H1 (cell line): ENCODE measurements at regions not wholly inside any gene's neighbourhood (a gene's known extent, or its start where the extent isn't known, plus 50 kb on each side); places are given as distances from the start of the nearest gene placed in this dataset.
"Not testable (repeated sequence)": the region's sequence is repeated elsewhere in the genome, so short reads cannot be mapped to it uniquely, and the experiment has no call there.

ENCODE experiments used
- CTCF ChIA-PET: fragments of 300-600 bp; sonication (Branson Sonifier 250); formaldehyde crosslinking; loops from one replicate; lab custom pipeline; 2021; ENCODE audit not compliant: partially characterized antibody; lab: Charles Lee
- POLR2A ChIA-PET: fragments of 300-600 bp; sonication (Branson Sonifier 250); formaldehyde crosslinking; loops from one replicate; lab custom pipeline; 2021; ENCODE audit warnings: inconsistent platforms; ENCODE audit not compliant: partially characterized antibody; lab: Charles Lee
- DNase-seq, 2 experiments: peaks; one replicate each; pipeline versions ENCODE4 v3.0.0 to v3.0.0-alpha.2; 2010 to 2022; ENCODE audit warnings: low spot score in 2 of 2, low read depth in 1 of 2, mixed read lengths in 1 of 2
- FAIRE-seq: peaks from 2 replicates; lab custom pipeline; 2011; peaks lifted over from hg19 to GRCh38; lab: Jason Lieb, UNC
- H2AFZ ChIP-seq: 2 replicates; pipeline ENCODE4 v1.8.1; 2012; ENCODE audit warnings: low read length, inconsistent platforms
- H2AK5ac ChIP-seq: 2 replicates; pipeline ENCODE4 v1.6.1; 2013; ENCODE audit warnings: low read depth, low read length
- H2BK120ac ChIP-seq: replicated peaks from 2 replicates; pipeline ENCODE3; 2013; ENCODE audit warnings: low read depth, low read length, inconsistent platforms
- H2BK12ac ChIP-seq: 2 replicates; pipeline ENCODE4 v1.6.1; 2013; ENCODE audit warnings: low read depth, low read length
- H2BK15ac ChIP-seq: 2 replicates; pipeline ENCODE4 v1.6.1; 2013; ENCODE audit warnings: low read length
- H2BK20ac ChIP-seq: 2 replicates; pipeline ENCODE4 v1.6.1; 2013; ENCODE audit warnings: low read length
- H2BK5ac ChIP-seq: 2 replicates; pipeline ENCODE4 v1.6.1; 2013; ENCODE audit warnings: low read depth, low read length
- H3K14ac ChIP-seq: 2 replicates; pipeline ENCODE4 v1.6.1; 2013; ENCODE audit warnings: inconsistent platforms; ENCODE audit not compliant: insufficient read length
- H3K18ac ChIP-seq: 2 replicates; pipeline ENCODE4 v1.6.1; 2013; ENCODE audit warnings: low read length; ENCODE audit errors: extremely low read depth
- H3K23ac ChIP-seq: 2 replicates; pipeline ENCODE4 v1.6.1; 2013; ENCODE audit warnings: inconsistent platforms; ENCODE audit not compliant: insufficient read length
- H3K23me2 ChIP-seq: 2 replicates; pipeline ENCODE4 v1.6.1; 2013; ENCODE audit warnings: low read depth, low read length
- H3K27ac ChIP-seq: 2 replicates; pipeline ENCODE4 v1.6.1; 2011; ENCODE audit warnings: low read depth, low read length, inconsistent platforms
- H3K27me3 ChIP-seq, 4 experiments: replicated peaks in 1 of 4; 1 replicate in 1 of 4; 2 replicates in 3 of 4; pipeline versions ENCODE4 v1.6.1 to v1.8.1; 2011 to 2013; ENCODE audit warnings: low read length in 3 of 4, mild to moderate bottlenecking in 3 of 4, inconsistent platforms in 2 of 4, mixed read lengths in 2 of 4, moderate library complexity in 1 of 4; ENCODE audit not compliant: control insufficient read depth in 3 of 4, insufficient read depth in 3 of 4; ENCODE audit errors: extremely low read depth in 1 of 4
- H3K36me3 ChIP-seq, 4 experiments: 2 replicates each; pipeline versions ENCODE4 v1.6.1 to v1.8.1; 2011 to 2013; ENCODE audit warnings: mild to moderate bottlenecking in 4 of 4, low read length in 3 of 4, moderate library complexity in 2 of 4, control low read depth in 1 of 4, inconsistent platforms in 1 of 4; ENCODE audit not compliant: insufficient read depth in 4 of 4, control insufficient read depth in 2 of 4
- H3K4ac ChIP-seq: replicated peaks from 2 replicates; pipeline ENCODE3; 2013; ENCODE audit warnings: low read length, low read depth, mixed read lengths, inconsistent platforms; ENCODE audit not compliant: insufficient read length
- H3K4me1 ChIP-seq, 4 experiments: replicated peaks in 1 of 4; 1 replicate in 1 of 4; 2 replicates in 3 of 4; pipeline versions ENCODE4 v1.6.1 to v1.8.1; 2011 to 2013; ENCODE audit warnings: low read length in 3 of 4, inconsistent platforms in 2 of 4, mixed read lengths in 1 of 4; ENCODE audit not compliant: insufficient read depth in 4 of 4, control insufficient read depth in 3 of 4
- H3K4me2 ChIP-seq, 2 experiments: 2 replicates each; pipeline versions ENCODE4 v1.6.1 to v1.8.1; 2011 to 2013; ENCODE audit warnings: low read depth in 2 of 2, low read length in 2 of 2, control low read depth in 1 of 2, inconsistent platforms in 1 of 2, mild to moderate bottlenecking in 1 of 2; ENCODE audit not compliant: insufficient read depth in 1 of 2
- H3K4me3 ChIP-seq, 4 experiments: fragments of 200-600, 300-600 bp in 1 of 4; sonication (generic), shearing (Covaris generic), sonication (Bioruptor Twin) in 1 of 4; 2 replicates each; pipeline versions ENCODE4 v1.5.1 to v1.8.1; 2011 to 2016; ENCODE audit warnings: low read length in 4 of 4, low read depth in 3 of 4, control low read depth in 2 of 4, inconsistent platforms in 2 of 4, mild to moderate bottlenecking in 2 of 4, mixed read lengths in 1 of 4, moderate library complexity in 1 of 4; ENCODE audit not compliant: insufficient read depth in 2 of 4; ENCODE audit errors: extremely low read depth in 1 of 4
- H3K56ac ChIP-seq: replicated peaks from 2 replicates; pipeline ENCODE3; 2013; ENCODE audit warnings: low read depth, mild to moderate bottlenecking, mixed read lengths, low read length, inconsistent platforms; ENCODE audit not compliant: insufficient read length
- H3K79me1 ChIP-seq: 2 replicates; pipeline ENCODE4 v1.6.1; 2013; ENCODE audit warnings: low read depth, low read length, control low read depth
- H3K79me2 ChIP-seq, 2 experiments: 2 replicates each; pipeline versions ENCODE4 v1.6.1 to v1.8.1; 2012 to 2013; ENCODE audit warnings: low read length in 2 of 2, mild to moderate bottlenecking in 2 of 2, inconsistent platforms in 1 of 2; ENCODE audit not compliant: insufficient read depth in 2 of 2, control insufficient read depth in 1 of 2
- H3K9ac ChIP-seq, 4 experiments: replicated peaks in 1 of 4; 1 replicate in 1 of 4; 2 replicates in 3 of 4; pipeline versions ENCODE4 v1.6.1 to v1.8.1; 2011 to 2013; ENCODE audit warnings: low read depth in 3 of 4, low read length in 3 of 4, control low read depth in 2 of 4, mild to moderate bottlenecking in 2 of 4, moderate library complexity in 2 of 4, inconsistent platforms in 1 of 4; ENCODE audit errors: extremely low read depth in 1 of 4
- H3K9me3 ChIP-seq, 2 experiments: 2 replicates each; pipeline versions ENCODE4 v1.6.1 to v1.8.1; 2012 to 2013; ENCODE audit warnings: mild to moderate bottlenecking in 2 of 2, moderate library complexity in 2 of 2, control low read depth in 1 of 2, inconsistent platforms in 1 of 2, low read depth in 1 of 2, low read length in 1 of 2, mixed read lengths in 1 of 2; ENCODE audit not compliant: insufficient read depth in 2 of 2
- H4K20me1 ChIP-seq, 2 experiments: replicated peaks in 1 of 2; 2 replicates each; pipeline versions ENCODE3 to v1.8.1; 2011 to 2013; ENCODE audit warnings: inconsistent platforms in 2 of 2, low read length in 2 of 2, mild to moderate bottlenecking in 1 of 2; ENCODE audit not compliant: insufficient read depth in 2 of 2, control insufficient read depth in 1 of 2
- H4K5ac ChIP-seq: 2 replicates; pipeline ENCODE4 v1.6.1; 2013; ENCODE audit warnings: low read length, low read depth, mixed read lengths, inconsistent platforms; ENCODE audit not compliant: insufficient read length
- H4K8ac ChIP-seq: 2 replicates; pipeline ENCODE4 v1.8.0; 2013; ENCODE audit warnings: mild to moderate bottlenecking, moderate library complexity, low read length, inconsistent platforms; ENCODE audit not compliant: insufficient read depth; ENCODE audit errors: extremely low read depth
- H4K91ac ChIP-seq: replicated peaks from 2 replicates; pipeline ENCODE3; 2013; ENCODE audit warnings: low read length, mixed read lengths, inconsistent platforms; ENCODE audit not compliant: insufficient read length
- WGBS, 2 experiments: shearing (Covaris generic) in 1 of 2; methylation state at CpG; one replicate each; pipeline versions ENCODE4 v1.1.6 to v1.1.7; 2013 to 2015; ENCODE audit warnings: low lambda C conversion rate in 2 of 2, mixed read lengths in 2 of 2, inconsistent platforms in 1 of 2, low coverage in 1 of 2, missing lambda C conversion rate in 1 of 2; ENCODE audit not compliant: insufficient replicate concordance in 2 of 2, insufficient coverage in 1 of 2, insufficient read length in 1 of 2; ENCODE audit errors: extremely low coverage in 1 of 2, missing lambda C conversion rate in 1 of 2; 5-methylcytosine and 5-hydroxymethylcytosine counted together

DNA sequence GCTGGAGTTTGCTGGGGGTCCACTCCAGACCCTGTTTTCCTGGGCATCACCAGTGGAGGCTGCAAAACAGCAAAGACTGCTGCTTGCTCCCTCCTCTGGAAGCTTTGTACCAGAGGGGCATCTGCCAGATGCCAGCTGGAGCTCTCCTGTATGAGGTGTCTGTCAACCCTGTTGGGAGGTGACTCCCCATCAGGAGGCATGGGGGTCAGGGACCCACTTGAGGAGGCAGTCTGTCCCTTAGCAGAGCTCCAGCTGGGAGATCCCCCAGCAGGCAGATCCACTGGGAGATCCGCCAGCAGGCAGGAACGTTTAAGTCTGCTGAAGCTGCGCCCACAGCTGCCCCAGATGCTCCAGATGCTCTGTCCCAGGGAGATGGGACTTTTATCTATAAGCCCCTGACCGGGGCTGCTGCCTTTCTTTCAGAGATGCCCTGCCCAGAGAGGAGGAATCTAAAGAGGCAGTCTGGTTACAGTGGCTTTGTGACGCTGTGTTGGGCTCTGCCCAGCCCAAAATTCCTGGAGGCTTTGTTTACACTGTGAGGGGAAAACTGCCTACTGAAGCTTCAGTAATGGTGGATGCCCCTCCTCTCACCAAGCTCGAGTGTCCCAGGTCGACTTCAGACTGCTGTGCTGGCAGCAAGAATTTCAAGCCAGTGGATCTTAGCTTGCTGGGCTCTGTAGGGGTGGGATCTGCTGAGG lies 260.5 kb upstream of the SLC8A1 start:
- 72% methylated on average over 7 of the region's 7 CpGs; no CpG with 5 or more reads in 1 of the 2 experiments for WGBS, 2 experiments
- H3K36me3 ChIP-seq, H3K27ac ChIP-seq, FAIRE-seq, H3K4me3 ChIP-seq, H3K4me1 ChIP-seq, H3K4me2 ChIP-seq, H3K23me2 ChIP-seq, H2BK12ac ChIP-seq, H3K23ac ChIP-seq, H3K56ac ChIP-seq, H3K9me3 ChIP-seq, H3K27me3 ChIP-seq, H2BK120ac ChIP-seq, H3K4ac ChIP-seq, POLR2A ChIA-PET, H3K79me1 ChIP-seq, H2BK15ac ChIP-seq, H2BK5ac ChIP-seq, H3K79me2 ChIP-seq, H4K91ac ChIP-seq, H3K18ac ChIP-seq, H2BK20ac ChIP-seq, H4K20me1 ChIP-seq, H2AK5ac ChIP-seq, H4K8ac ChIP-seq, H4K5ac ChIP-seq, H3K9ac ChIP-seq, H3K14ac ChIP-seq: not testable (repeated sequence)
- H2AFZ ChIP-seq = peak overlapping the region; percentile 44
- CTCF ChIA-PET = interaction anchor here (0.6 kb wide), 1 partner anchor 716 kb away, joined by 6 read pairs; no protein-coding TSS in a partner anchor
- peak in 1 of 2 experiments; percentile 45 for DNase-seq
